ENCODE measurements at regions not wholly inside any gene's neighbourhood (a gene's known extent, or its start where the extent isn't known, plus 50 kb on each side); places are given as distances from the start of the nearest gene placed in this dataset.

- no peak for DNase-seq (ENCODE audit: low spot score)
Measured at GRCh38 chr5:158354958-158355357, 496.0 kb upstream of the CLINT1 start.

- no peak for DNase-seq (ENCODE audit: low spot score)
Measured at GRCh38 chr5:158351485-158352125, 492.7 kb upstream of the CLINT1 start.

GRCh38 chr5:158349987-158350386 is 491.0 kb upstream of the CLINT1 start:
- no peak for DNase-seq (ENCODE audit: low spot score)

GRCh38 chr5:158344376-158344775 is 485.4 kb upstream of the CLINT1 start:
- no peak for DNase-seq (ENCODE audit: low spot score)

- DNase-seq (ENCODE audit: low spot score) = no peak
Measured at GRCh38 chr5:158340608-158341007, 481.7 kb upstream of the CLINT1 start.

- no peak for DNase-seq (ENCODE audit: low spot score)
Measured at GRCh38 chr5:158326256-158326655, 467.3 kb upstream of the CLINT1 start.

- DNase-seq (ENCODE audit: low spot score) = no peak
Measured at GRCh38 chr5:158324236-158324635, 465.3 kb upstream of the CLINT1 start.

GRCh38 chr5:158322620-158323019 is 463.7 kb upstream of the CLINT1 start:
- DNase-seq (ENCODE audit: low spot score) = no peak

GRCh38 chr5:158320934-158321333 is 462.0 kb upstream of the CLINT1 start:
- DNase-seq (ENCODE audit: low spot score) = no peak

GRCh38 chr5:158320178-158320674 is 461.3 kb upstream of the CLINT1 start:
- DNase-seq (ENCODE audit: low spot score) = no peak

- DNase-seq (ENCODE audit: low spot score) = no peak
Measured at GRCh38 chr5:158317507-158317906, 458.6 kb upstream of the CLINT1 start.

GRCh38 chr5:158313733-158314464 is 455.0 kb upstream of the CLINT1 start:
- no peak for DNase-seq (ENCODE audit: low spot score)

- DNase-seq (ENCODE audit: low spot score) = no peak
Measured at GRCh38 chr5:158313027-158313732, 454.2 kb upstream of the CLINT1 start.

- no peak for DNase-seq (ENCODE audit: low spot score)
Measured at GRCh38 chr5:158309088-158309807, 450.3 kb upstream of the CLINT1 start.

- DNase-seq (ENCODE audit: low spot score) = no peak
Measured at GRCh38 chr5:158308429-158309025, 449.6 kb upstream of the CLINT1 start.

GRCh38 chr5:158305861-158306260 is 446.9 kb upstream of the CLINT1 start:
- no peak for DNase-seq (ENCODE audit: low spot score)

- DNase-seq (ENCODE audit: low spot score) = no peak
Measured at GRCh38 chr5:158304607-158305006, 445.7 kb upstream of the CLINT1 start.

GRCh38 chr5:158303883-158304282 is 444.9 kb upstream of the CLINT1 start:
- no peak for DNase-seq (ENCODE audit: low spot score)

GRCh38 chr5:158303275-158303674 is 444.3 kb upstream of the CLINT1 start:
- DNase-seq (ENCODE audit: low spot score) = no peak

- DNase-seq (ENCODE audit: low spot score) = no peak
Measured at GRCh38 chr5:158302029-158302428, 443.1 kb upstream of the CLINT1 start.

- no peak for DNase-seq (ENCODE audit: low spot score)
Measured at GRCh38 chr5:158301186-158301585, 442.2 kb upstream of the CLINT1 start.

GRCh38 chr5:158300256-158300655 is 441.3 kb upstream of the CLINT1 start:
- no peak for DNase-seq (ENCODE audit: low spot score)
